Mesenchymal stem cell (in vitro differentiated cells and primary cell): ENCODE measurements at regions not wholly inside any gene's neighbourhood (a gene's known extent, or its start where the extent isn't known, plus 50 kb on each side); places are given as distances from the start of the nearest gene placed in this dataset.
"Not testable (repeated sequence)": the region's sequence is repeated elsewhere in the genome, so short reads cannot be mapped to it uniquely, and the experiment has no call there.

Source experiments
- DNase-seq: peaks from one replicate; pipeline ENCODE4 v3.0.0-alpha.2; 2013
- H2AFZ ChIP-seq: one replicate; pipeline ENCODE4 v1.6.1; 2013; ENCODE audit warnings: low read depth, mild to moderate bottlenecking, control low read depth, inconsistent platforms, low read length, moderate library complexity
- H2AK5ac ChIP-seq: 2 replicates; pipeline ENCODE4 v1.6.1; 2013; ENCODE audit warnings: low read length, moderate library complexity, mild to moderate bottlenecking, inconsistent platforms; ENCODE audit not compliant: severe bottlenecking
- H2BK120ac ChIP-seq: one replicate; pipeline ENCODE4 v1.6.1; 2013; ENCODE audit warnings: low read depth, mild to moderate bottlenecking, inconsistent platforms, low read length, moderate library complexity
- H2BK12ac ChIP-seq, 2 experiments: one replicate each; pipeline ENCODE4 v1.6.1; 2013; ENCODE audit warnings: inconsistent platforms in 2 of 2, low read length in 2 of 2, mild to moderate bottlenecking in 2 of 2, moderate library complexity in 2 of 2, control low read depth in 1 of 2
- H2BK15ac ChIP-seq: one replicate; pipeline ENCODE4 v1.6.1; 2013; ENCODE audit warnings: mild to moderate bottlenecking, low read depth, inconsistent platforms; ENCODE audit not compliant: poor library complexity, severe bottlenecking
- H2BK5ac ChIP-seq: 2 replicates; pipeline ENCODE4 v1.6.1; 2013; ENCODE audit warnings: low read depth, mild to moderate bottlenecking, low read length, control low read depth, inconsistent platforms; ENCODE audit not compliant: poor library complexity, severe bottlenecking
- H3K14ac ChIP-seq, 2 experiments: one replicate each; pipeline ENCODE4 v1.6.1; 2013; ENCODE audit warnings: inconsistent platforms in 2 of 2, low read length in 2 of 2, control low read depth in 1 of 2, mild to moderate bottlenecking in 1 of 2, moderate library complexity in 1 of 2
- H3K18ac ChIP-seq, 2 experiments: one replicate each; pipeline ENCODE4 v1.6.1; 2013; ENCODE audit warnings: inconsistent platforms in 2 of 2, low read length in 2 of 2, control low read depth in 1 of 2, low read depth in 1 of 2, mild to moderate bottlenecking in 1 of 2
- H3K23ac ChIP-seq, 2 experiments: one replicate each; pipeline ENCODE4 v1.6.1; 2013; ENCODE audit warnings: inconsistent platforms in 2 of 2, low read length in 2 of 2, mild to moderate bottlenecking in 2 of 2, moderate library complexity in 2 of 2, control low read depth in 1 of 2
- H3K27ac ChIP-seq: 2 replicates; pipeline ENCODE4 v1.5.1; 2013; ENCODE audit warnings: mild to moderate bottlenecking, moderate library complexity, low read length, control low read depth, inconsistent platforms; ENCODE audit not compliant: poor library complexity, severe bottlenecking
- H3K27me3 ChIP-seq, 2 experiments: 2 replicates each; pipeline versions ENCODE4 v1.6.1 to v1.7.0; 2013; ENCODE audit warnings: low read length in 2 of 2, mild to moderate bottlenecking in 2 of 2, moderate library complexity in 2 of 2, control low read depth in 1 of 2, inconsistent platforms in 1 of 2; ENCODE audit not compliant: control insufficient read depth in 1 of 2, insufficient read depth in 1 of 2
- H3K36me3 ChIP-seq, 2 experiments: 2 replicates each; pipeline versions ENCODE4 v1.6.1 to v1.7.0; 2013; ENCODE audit warnings: low read length in 2 of 2, control low read depth in 1 of 2, inconsistent platforms in 1 of 2, low read depth in 1 of 2, mild to moderate bottlenecking in 1 of 2; ENCODE audit not compliant: insufficient read depth in 2 of 2, control insufficient read depth in 1 of 2
- H3K4ac ChIP-seq, 2 experiments: one replicate each; pipeline ENCODE4 v1.6.1; 2013; ENCODE audit warnings: inconsistent platforms in 2 of 2, low read length in 2 of 2, mild to moderate bottlenecking in 2 of 2, moderate library complexity in 2 of 2, control low read depth in 1 of 2, low read depth in 1 of 2
- H3K4me1 ChIP-seq: 2 replicates; pipeline ENCODE4 v1.6.1; 2013; ENCODE audit warnings: low read depth, low read length, control low read depth; ENCODE audit not compliant: control insufficient read depth, insufficient read depth
- H3K4me2 ChIP-seq: 2 replicates; pipeline ENCODE4 v1.6.1; 2013; ENCODE audit warnings: low read length, mild to moderate bottlenecking, inconsistent platforms; ENCODE audit not compliant: poor library complexity, severe bottlenecking
- H3K4me3 ChIP-seq, 2 experiments: 2 replicates each; pipeline versions ENCODE4 v1.5.1 to v1.7.0; 2013; ENCODE audit warnings: low read length in 2 of 2, mild to moderate bottlenecking in 2 of 2, control low read depth in 1 of 2, low read depth in 1 of 2; ENCODE audit not compliant: insufficient read depth in 1 of 2
- H3K79me1 ChIP-seq: replicated peaks from 2 replicates; pipeline ENCODE4 v1.6.1; 2013; ENCODE audit warnings: mild to moderate bottlenecking, control low read depth, low read length, inconsistent platforms; ENCODE audit not compliant: poor library complexity, severe bottlenecking
- H3K9ac ChIP-seq: 2 replicates; pipeline ENCODE4 v1.7.0; 2013; ENCODE audit warnings: mild to moderate bottlenecking, low read length, moderate library complexity
- H3K9me3 ChIP-seq: 2 replicates; pipeline ENCODE4 v1.7.0; 2013; ENCODE audit warnings: mild to moderate bottlenecking, low read length; ENCODE audit not compliant: control insufficient read depth
- H4K8ac ChIP-seq: one replicate; pipeline ENCODE4 v1.6.1; 2013; ENCODE audit warnings: inconsistent platforms, mild to moderate bottlenecking, low read length, moderate library complexity
- H4K91ac ChIP-seq: one replicate; pipeline ENCODE4 v1.6.1; 2013; ENCODE audit warnings: mild to moderate bottlenecking, low read length, inconsistent platforms
- WGBS: methylation state at CpG from one replicate; pipeline ENCODE4 v1.1.7; 2013; ENCODE audit warnings: mixed read lengths; 5-methylcytosine and 5-hydroxymethylcytosine counted together

DNA sequence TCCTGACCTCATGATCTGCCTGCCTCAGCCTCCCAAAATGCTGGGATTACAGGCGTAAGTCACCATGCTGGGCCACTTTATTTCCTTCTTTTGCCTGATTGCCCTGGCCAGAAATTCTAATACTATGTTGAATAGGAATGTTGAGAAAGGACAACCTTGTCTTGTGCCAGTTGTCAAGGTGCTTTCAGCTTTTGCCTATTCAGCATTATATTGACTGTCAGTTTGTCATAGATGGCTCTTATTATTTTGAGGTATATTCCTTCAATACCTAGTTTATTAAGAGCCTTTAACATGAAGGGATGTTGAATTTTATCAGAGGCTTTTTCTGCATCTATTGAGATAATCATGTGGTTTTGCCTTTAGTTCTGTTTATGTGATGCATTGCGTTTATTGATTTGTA is 362.0 kb downstream of the JRKL start:
- not testable (repeated sequence) for H3K79me1 ChIP-seq, H3K18ac ChIP-seq, H3K4ac ChIP-seq, H2BK5ac ChIP-seq, H3K23ac ChIP-seq, H3K27me3 ChIP-seq, H2BK120ac ChIP-seq, H3K36me3 ChIP-seq, H2BK15ac ChIP-seq, H3K9me3 ChIP-seq, H4K91ac ChIP-seq, H2BK12ac ChIP-seq, H2AFZ ChIP-seq, H3K27ac ChIP-seq, H3K4me3 ChIP-seq, H4K8ac ChIP-seq, DNase-seq, H3K4me1 ChIP-seq, H2AK5ac ChIP-seq, H3K14ac ChIP-seq, H3K4me2 ChIP-seq
- peak overlapping the region; percentile 27 for H3K9ac ChIP-seq
- 96% methylated on average over 2 of the region's 2 CpGs for WGBS

DNA sequence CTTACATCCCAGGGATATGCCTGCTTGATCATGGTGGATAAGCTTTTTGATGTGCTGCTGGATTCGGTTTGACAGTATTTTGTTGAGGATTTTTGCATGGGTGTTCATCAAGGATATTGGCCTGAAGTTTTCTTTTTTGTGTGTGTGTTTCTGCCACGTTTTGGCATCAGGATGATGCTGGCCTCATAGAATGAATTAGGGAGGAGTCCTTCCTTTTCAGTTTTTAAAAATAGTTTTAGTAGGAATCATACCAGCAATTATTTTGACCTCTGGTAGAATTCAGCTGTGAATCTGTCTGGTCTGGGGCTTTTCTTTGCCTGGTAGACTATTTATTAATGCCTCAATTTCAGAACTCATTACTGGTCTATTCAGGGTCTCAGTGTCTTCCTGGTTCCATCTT is 362.4 kb downstream of the JRKL start:
- no peak overlapping the region for H3K4ac ChIP-seq
- no peak overlapping the region for H4K8ac ChIP-seq
- no peak overlapping the region for H3K4me2 ChIP-seq
- H3K27ac ChIP-seq: no peak overlapping the region
- H2BK120ac ChIP-seq: no peak overlapping the region
- H3K4me3 ChIP-seq: no peak overlapping the region
- H3K18ac ChIP-seq: no peak overlapping the region
- no peak overlapping the region for H2AFZ ChIP-seq
- H2BK5ac ChIP-seq: no peak overlapping the region
- H3K36me3 ChIP-seq: no peaks in the 10 kb centered on the region
- no peaks in the 10 kb centered on the region for H3K4me1 ChIP-seq
- H2BK15ac ChIP-seq: no peak overlapping the region
- peak overlapping the region; percentile 27 for H3K9ac ChIP-seq
- H2BK12ac ChIP-seq: no peak overlapping the region
- H2AK5ac ChIP-seq: no peak overlapping the region
- no peak overlapping the region for H4K91ac ChIP-seq
- no peaks in the 10 kb centered on the region for H3K27me3 ChIP-seq
- no peaks in the 10 kb centered on the region for H3K79me1 ChIP-seq
- no peak overlapping the region for H3K23ac ChIP-seq
- no peaks in the 10 kb centered on the region for H3K9me3 ChIP-seq
- WGBS: 94% methylated on average over 1 of the region's 2 CpGs
- no peak for DNase-seq
- no peak overlapping the region for H3K14ac ChIP-seq

DNA sequence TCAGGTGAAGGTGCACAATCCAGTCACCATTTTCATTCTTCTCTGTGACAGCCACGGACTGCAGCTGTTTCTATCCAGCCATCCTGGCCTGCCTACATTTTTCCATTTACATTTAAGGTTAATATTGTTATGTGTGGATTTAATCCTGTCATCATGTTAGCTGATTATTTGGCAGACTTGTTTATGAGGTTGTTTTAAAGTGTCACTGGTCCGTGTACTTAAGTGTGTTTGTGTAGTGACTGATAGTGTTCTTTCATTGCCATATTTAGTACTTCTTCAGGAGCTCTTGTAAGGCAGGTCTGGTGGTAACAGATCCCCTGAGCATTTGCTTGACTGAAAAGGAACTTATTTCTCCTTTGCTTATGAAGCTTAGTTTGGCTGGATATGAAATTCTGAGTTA is 364.2 kb downstream of the JRKL start:
- Histone ChIP-seq H3K14ac (no peak overlapping the region), H3K27me3 (no peaks in the 10 kb centered on the region), H3K4me3 (no peak overlapping the region), H3K4me2 (no peak overlapping the region), H3K9ac (no peak overlapping the region), H3K4ac (no peak overlapping the region), H2BK120ac (no peak overlapping the region), H3K23ac (no peak overlapping the region), H2BK15ac (no peak overlapping the region), H3K36me3 (no peaks in the 10 kb centered on the region), H2AFZ (no peak overlapping the region), H3K79me1 (no peaks in the 10 kb centered on the region), H4K91ac (no peak overlapping the region), H2AK5ac (no peak overlapping the region), H3K9me3 (no peaks in the 10 kb centered on the region), H4K8ac (no peak overlapping the region), H3K27ac (no peak overlapping the region), H2BK12ac (no peak overlapping the region), H2BK5ac (no peak overlapping the region), H3K18ac (no peak overlapping the region), H3K4me1 (no peaks in the 10 kb centered on the region)
- 82% methylated on average over 2 of the region's 2 CpGs for WGBS
- DNase-seq: no peak

DNA sequence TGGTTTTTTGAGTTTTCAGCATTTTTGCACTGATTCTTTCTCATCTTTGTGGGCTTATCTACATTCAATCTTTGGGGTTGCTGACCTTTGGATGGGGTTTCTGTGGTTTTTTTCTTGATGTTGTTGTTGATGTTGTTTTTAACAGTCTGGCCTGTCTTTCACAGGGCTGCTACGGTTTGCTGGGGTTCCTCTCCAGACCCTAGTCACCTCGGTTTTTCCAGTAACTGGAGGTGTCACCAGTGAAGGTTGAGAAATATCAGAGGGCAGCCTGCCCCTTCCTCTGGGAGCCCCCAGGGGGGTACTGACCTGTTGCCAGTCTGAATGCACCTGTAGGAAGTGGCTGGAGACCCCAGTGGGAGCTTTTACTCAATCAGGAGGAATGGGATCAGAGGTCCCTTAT is 365.4 kb downstream of the JRKL start:
- Histone ChIP-seq H3K18ac (no peak overlapping the region), H3K23ac (no peak overlapping the region), H4K91ac (no peak overlapping the region), H3K36me3 (no peaks in the 10 kb centered on the region), H2BK120ac (no peak overlapping the region), H2BK15ac (no peak overlapping the region), H3K4me3 (no peak overlapping the region), H4K8ac (no peak overlapping the region), H3K4me1 (no peaks in the 10 kb centered on the region), H2BK12ac (no peak overlapping the region), H3K14ac (no peak overlapping the region), H3K9me3 (no peaks in the 10 kb centered on the region), H2AK5ac (no peak overlapping the region), H3K79me1 (no peaks in the 10 kb centered on the region), H2BK5ac (no peak overlapping the region), H3K9ac (no peak overlapping the region), H3K27ac (no peak overlapping the region), H3K27me3 (no peaks in the 10 kb centered on the region), H3K4ac (no peak overlapping the region), H2AFZ (no peak overlapping the region), H3K4me2 (no peak overlapping the region)
- WGBS: 94% methylated on average over 2 of the region's 2 CpGs
- no peak for DNase-seq
